ENCODE measurements at regions not wholly inside any gene's neighbourhood (a gene's known extent, or its start where the extent isn't known, plus 50 kb on each side); places are given as distances from the start of the nearest gene placed in this dataset.

GRCh38 chr1:101112051-101112780 lies 86.6 kb upstream of the DPH5 start:
- no peak for TF ChIP-seq CTCF (IDR thresholded peaks at IDR 0.05; ENCODE audit: low read depth, low read length)
- TF ChIP-seq EZH2phosphoT487 (IDR thresholded peaks at IDR 0.05; ENCODE audit: low read depth) = no peak
- no peak overlapping the region for H2AFZ ChIP-seq (ENCODE audit: low read depth, low read length)

GRCh38 chr1:101111461-101111860 lies 85.9 kb upstream of the DPH5 start:
- Histone ChIP-seq H3K27ac (ENCODE audit: low read length) (no peak overlapping the region), H3K36me3 (replicated peaks; ENCODE audit: low read depth, low read length) (no peaks in the 10 kb centered on the region), H4K20me1 (ENCODE audit: insufficient read depth, low read length) (no peaks in the 10 kb centered on the region), H3K4me3 (ENCODE audit: low read length) (no peak overlapping the region), H2AFZ (ENCODE audit: low read depth, low read length) (no peak overlapping the region), H3K4me2 (ENCODE audit: low read length) (no peak overlapping the region), H3K9ac (ENCODE audit: low read length) (no peak overlapping the region), H3K27me3 (ENCODE audit: low read depth, low read length) (no peaks in the 10 kb centered on the region), H3K9me3 (ENCODE audit: insufficient read depth, low read length) (no peaks in the 10 kb centered on the region), H3K79me2 (ENCODE audit: low read length) (no peaks in the 10 kb centered on the region), H3K4me1 (ENCODE audit: low read length) (no peaks in the 10 kb centered on the region)
- TF ChIP-seq EZH2phosphoT487 (IDR thresholded peaks at IDR 0.05; ENCODE audit: low read depth) (no peak), CTCF (IDR thresholded peaks at IDR 0.05; ENCODE audit: low read depth, low read length) (no peak)

More at GRCh38 chr1:101112051-101112780, 86.6 kb upstream of the DPH5 start:
- Histone ChIP-seq H3K9ac (ENCODE audit: low read length) (no peak overlapping the region), H3K79me2 (ENCODE audit: low read length) (no peaks in the 10 kb centered on the region), H3K4me2 (ENCODE audit: low read length) (no peak overlapping the region), H3K4me1 (ENCODE audit: low read length) (no peaks in the 10 kb centered on the region), H3K27ac (ENCODE audit: low read length) (no peak overlapping the region), H3K9me3 (ENCODE audit: insufficient read depth, low read length) (no peaks in the 10 kb centered on the region), H4K20me1 (ENCODE audit: insufficient read depth, low read length) (no peaks in the 10 kb centered on the region), H3K27me3 (ENCODE audit: low read depth, low read length) (no peaks in the 10 kb centered on the region), H3K4me3 (ENCODE audit: low read length) (no peak overlapping the region), H3K36me3 (replicated peaks; ENCODE audit: low read depth, low read length) (no peaks in the 10 kb centered on the region)

GRCh38 chr1:101109791-101110190 lies 84.2 kb upstream of the DPH5 start:
- Histone ChIP-seq H3K4me2 (ENCODE audit: low read length) (no peak overlapping the region), H3K27me3 (ENCODE audit: low read depth, low read length) (no peaks in the 10 kb centered on the region), H3K4me3 (ENCODE audit: low read length) (no peak overlapping the region), H3K79me2 (ENCODE audit: low read length) (no peaks in the 10 kb centered on the region), H4K20me1 (ENCODE audit: insufficient read depth, low read length) (no peaks in the 10 kb centered on the region), H3K27ac (ENCODE audit: low read length) (no peak overlapping the region), H3K36me3 (replicated peaks; ENCODE audit: low read depth, low read length) (no peaks in the 10 kb centered on the region), H3K9me3 (ENCODE audit: insufficient read depth, low read length) (no peaks in the 10 kb centered on the region), H3K9ac (ENCODE audit: low read length) (no peak overlapping the region), H3K4me1 (ENCODE audit: low read length) (no peaks in the 10 kb centered on the region), H2AFZ (ENCODE audit: low read depth, low read length) (no peak overlapping the region)
- TF ChIP-seq EZH2phosphoT487 (IDR thresholded peaks at IDR 0.05; ENCODE audit: low read depth) (no peak), CTCF (IDR thresholded peaks at IDR 0.05; ENCODE audit: low read depth, low read length) (no peak)

- Histone ChIP-seq H3K4me1 (ENCODE audit: low read length) (no peaks in the 10 kb centered on the region), H3K79me2 (ENCODE audit: low read length) (no peaks in the 10 kb centered on the region), H3K27me3 (ENCODE audit: low read depth, low read length) (no peaks in the 10 kb centered on the region), H3K36me3 (replicated peaks; ENCODE audit: low read depth, low read length) (no peaks in the 10 kb centered on the region), H3K27ac (ENCODE audit: low read length) (no peak overlapping the region), H4K20me1 (ENCODE audit: insufficient read depth, low read length) (no peaks in the 10 kb centered on the region), H2AFZ (ENCODE audit: low read depth, low read length) (no peak overlapping the region), H3K4me2 (ENCODE audit: low read length) (no peak overlapping the region), H3K9ac (ENCODE audit: low read length) (no peak overlapping the region), H3K9me3 (ENCODE audit: insufficient read depth, low read length) (no peaks in the 10 kb centered on the region), H3K4me3 (ENCODE audit: low read length) (no peak overlapping the region)
- TF ChIP-seq CTCF (IDR thresholded peaks at IDR 0.05; ENCODE audit: low read depth, low read length) = no peak
Measured at GRCh38 chr1:101108111-101108500, 82.5 kb upstream of the DPH5 start.
